HG02884 (cell line): ENCODE measurements at regions not wholly inside any gene's neighbourhood (a gene's known extent, or its start where the extent isn't known, plus 50 kb on each side); places are given as distances from the start of the nearest gene placed in this dataset.

ENCODE experiments used
- ATAC-seq: cut with Tn5 transposase; IDR thresholded peaks from one replicate; pipeline ENCODE4 v1.9.1; 2021; ENCODE audit warnings: mild to moderate bottlenecking, moderate library complexity; ENCODE audit not compliant: unreplicated experiment

- no peak for ATAC-seq
These were observed 554.5 kb upstream of the WWC1 start for GRCh38 chr5:167736992-167737391.

DNA sequence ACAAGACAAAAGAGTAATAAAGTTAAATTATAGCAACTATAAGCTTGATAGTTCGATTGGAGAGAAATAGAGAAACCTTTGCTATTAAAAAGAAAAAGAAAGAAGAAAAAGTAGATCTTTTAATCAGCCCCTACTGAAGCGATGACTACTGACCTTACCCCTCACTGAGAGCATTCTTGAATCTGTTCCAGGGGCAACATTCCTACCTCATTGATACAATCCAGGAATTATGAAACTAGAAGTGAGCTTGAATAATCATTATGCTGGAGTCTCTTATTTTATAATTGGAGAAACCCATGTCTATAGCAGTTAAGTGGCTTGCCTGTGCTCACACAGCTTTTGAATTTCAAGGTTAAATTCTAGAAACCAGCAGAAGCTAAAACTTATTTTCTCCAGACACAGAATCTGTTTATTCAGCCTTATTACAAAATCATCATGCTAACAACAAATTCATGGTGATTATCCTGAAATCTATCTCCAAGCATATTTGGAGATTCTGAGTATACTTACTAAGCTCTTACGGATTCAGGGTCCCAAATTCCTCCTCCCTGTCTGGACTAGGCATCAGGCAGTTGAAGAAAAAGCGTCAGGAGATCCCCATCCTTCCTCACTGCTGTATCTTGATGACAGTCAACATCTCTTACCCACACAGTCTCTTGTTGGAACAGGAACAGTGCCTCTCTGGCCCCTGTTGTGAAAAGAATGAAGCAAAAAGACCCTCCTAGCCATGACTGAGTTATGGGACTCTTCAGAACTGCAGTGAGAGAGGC lies 547.6 kb upstream of the WWC1 start:
- no peak for ATAC-seq

- ATAC-seq: no peak
These were observed 545.6 kb upstream of the WWC1 start for GRCh38 chr5:167745868-167746267.

GRCh38 chr5:167750586-167750985 lies 540.9 kb upstream of the WWC1 start:
- no peak for ATAC-seq

DNA sequence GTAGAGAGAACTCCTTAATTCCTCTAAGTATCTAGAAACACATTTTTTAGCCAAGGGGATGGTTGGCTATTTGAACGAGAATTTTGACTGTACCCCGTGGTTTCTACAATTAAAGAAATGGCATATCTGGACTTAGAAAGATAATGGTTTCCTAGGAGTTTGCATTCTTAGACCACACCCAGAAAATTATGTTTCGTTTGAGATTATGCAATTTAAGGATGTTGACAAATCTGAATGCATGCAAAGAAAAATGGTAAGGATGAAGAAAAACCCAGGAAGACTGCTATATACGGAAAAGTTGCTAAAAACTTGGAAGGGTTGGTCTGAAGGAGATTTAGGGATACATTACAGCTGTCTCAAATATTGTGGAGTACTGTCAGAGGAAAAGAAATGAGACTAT lies 538.5 kb upstream of the WWC1 start:
- no peak for ATAC-seq

- no peak for ATAC-seq
These were observed 537.5 kb upstream of the WWC1 start for GRCh38 chr5:167753725-167754490.

DNA sequence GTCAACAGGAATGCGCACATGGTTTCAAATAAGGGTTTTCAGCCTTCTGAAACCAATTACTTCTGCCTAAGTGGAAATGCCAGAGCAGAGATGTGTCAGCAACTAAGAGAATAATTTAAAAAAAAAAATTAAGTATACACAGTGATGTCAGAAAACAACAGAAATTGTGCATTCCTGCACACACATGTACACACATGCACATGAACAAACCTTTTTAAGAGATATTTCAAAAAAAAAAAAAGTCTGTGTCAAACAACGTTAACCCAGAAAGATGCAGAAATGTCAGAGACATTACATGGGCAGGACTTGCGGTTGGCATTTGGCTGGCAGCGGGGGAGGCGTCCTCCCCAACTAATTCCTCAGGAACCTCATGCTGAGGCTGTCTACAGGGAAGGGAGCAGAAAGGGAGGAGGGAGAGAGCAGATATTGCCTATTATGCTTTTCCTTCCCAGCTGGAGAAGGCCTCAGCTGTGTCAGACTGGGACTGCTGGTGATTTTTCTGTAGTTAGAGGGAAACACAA lies 536.9 kb upstream of the WWC1 start:
- no peak for ATAC-seq

DNA sequence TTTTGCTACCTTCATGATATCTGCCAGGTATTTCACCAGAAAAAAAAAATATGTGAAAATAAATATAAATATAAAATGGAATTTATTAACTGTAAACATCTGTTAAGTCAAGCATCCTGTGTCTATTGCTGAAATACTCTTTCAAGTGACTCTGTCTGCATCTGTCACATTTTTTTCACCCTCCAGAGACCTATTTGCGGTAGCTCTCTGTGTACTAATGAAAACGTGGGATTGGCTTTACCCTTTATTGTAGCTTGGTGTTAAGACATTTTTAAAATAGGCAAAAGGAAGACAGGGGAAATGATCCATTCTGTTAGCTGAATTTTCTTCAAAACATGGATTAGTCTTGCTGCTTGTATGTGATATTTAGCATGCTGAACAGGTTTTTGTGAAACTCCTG lies 536.0 kb upstream of the WWC1 start:
- ATAC-seq: no peak

GRCh38 chr5:167759057-167759821 lies 532.2 kb upstream of the WWC1 start:
- ATAC-seq: no peak

GRCh38 chr5:167763772-167764171 lies 527.7 kb upstream of the WWC1 start:
- ATAC-seq: no peak

- no peak for ATAC-seq
These were observed 526.7 kb upstream of the WWC1 start for GRCh38 chr5:167764641-167765289.

DNA sequence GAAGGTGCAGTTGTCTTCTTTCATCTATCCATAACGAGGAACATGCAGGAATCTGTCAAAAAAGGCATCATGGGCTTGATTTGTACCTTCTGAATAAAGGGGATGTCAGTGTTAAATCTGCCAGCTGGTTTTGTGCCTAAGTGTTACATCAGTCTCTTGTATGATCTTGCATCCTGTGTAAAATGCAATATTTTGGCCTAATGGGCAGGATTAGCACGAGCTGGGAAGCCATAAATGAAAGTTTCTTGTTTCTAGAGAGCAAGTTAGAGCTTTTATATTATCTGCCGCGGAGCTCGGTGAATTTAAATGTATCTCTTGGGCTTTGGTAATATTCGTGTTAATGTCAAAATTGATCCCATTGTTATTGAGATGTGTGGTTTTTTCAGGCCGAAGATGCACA lies 526.1 kb upstream of the WWC1 start:
- no peak for ATAC-seq

GRCh38 chr5:167766957-167767356 lies 524.5 kb upstream of the WWC1 start:
- no peak for ATAC-seq

DNA sequence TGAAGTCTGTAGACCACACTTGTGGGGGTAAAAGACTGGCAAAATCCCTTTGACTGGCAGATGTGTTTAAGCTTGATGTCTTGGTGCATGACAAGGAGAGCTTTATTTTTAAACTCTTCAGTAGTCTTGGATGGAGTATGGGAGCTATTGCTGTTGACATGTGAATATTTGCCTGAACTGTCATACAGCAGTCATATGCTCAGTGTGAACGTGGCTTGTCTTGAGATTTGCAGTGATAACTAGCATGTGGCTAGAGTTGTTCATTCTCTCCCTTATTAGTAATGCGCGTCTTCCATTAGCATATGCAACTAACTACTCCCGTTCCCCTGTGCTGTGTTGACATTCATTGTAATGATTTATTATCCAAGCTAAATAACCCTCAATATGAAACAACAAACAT lies 523.6 kb upstream of the WWC1 start:
- ATAC-seq: no peak

GRCh38 chr5:167769846-167770413 lies 521.5 kb upstream of the WWC1 start:
- ATAC-seq: no peak

DNA sequence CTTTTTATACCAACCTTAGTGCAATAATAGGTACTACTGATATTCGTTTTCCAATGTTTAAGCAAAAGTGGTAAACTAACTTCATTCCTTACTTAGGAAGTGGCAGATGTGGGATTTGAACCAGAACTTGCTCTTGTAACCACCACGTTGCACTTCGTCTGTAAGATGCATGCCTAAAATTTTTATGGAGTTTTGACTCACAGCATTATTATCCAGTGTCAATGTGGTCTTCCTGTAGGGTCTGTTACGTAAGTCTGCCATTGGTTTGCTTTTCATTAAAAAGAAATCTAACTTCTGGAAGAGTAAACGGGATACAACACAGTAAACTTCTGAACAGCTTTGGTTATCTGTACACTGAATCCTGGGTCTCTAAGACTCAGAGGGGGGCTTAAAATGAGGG lies 521.0 kb upstream of the WWC1 start:
- no peak for ATAC-seq

GRCh38 chr5:167771571-167771970 lies 519.9 kb upstream of the WWC1 start:
- ATAC-seq: no peak

DNA sequence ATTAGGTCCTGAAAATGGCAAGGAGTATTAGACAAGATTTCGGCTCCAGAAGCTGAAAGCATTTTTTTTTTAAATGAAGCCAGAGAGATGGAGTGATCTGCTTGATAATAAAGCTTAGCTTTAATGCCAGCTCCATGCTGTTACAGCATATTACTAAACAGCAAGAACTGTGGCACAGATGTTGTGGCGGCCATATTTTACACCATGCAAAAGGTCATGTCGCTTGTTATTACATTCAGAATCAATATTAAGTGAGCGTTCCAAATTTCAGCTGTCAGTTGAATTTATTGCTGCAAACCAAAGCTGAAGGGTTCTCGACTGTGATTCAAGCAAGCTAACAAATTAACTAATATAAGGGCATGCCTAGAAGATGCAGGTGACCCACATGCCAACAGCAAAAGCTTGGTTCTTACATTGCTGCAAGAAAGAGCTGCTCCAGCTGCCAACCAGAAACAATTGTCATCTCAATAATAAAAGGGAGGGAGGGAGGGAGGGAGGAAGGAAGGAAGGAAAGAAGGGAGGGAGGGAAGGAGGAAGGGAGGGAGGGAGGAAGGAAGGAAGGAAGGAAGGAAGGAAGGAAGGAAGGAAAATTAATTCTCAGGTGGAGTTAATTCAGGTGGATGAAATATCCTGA lies 517.7 kb upstream of the WWC1 start:
- no peak for ATAC-seq

DNA sequence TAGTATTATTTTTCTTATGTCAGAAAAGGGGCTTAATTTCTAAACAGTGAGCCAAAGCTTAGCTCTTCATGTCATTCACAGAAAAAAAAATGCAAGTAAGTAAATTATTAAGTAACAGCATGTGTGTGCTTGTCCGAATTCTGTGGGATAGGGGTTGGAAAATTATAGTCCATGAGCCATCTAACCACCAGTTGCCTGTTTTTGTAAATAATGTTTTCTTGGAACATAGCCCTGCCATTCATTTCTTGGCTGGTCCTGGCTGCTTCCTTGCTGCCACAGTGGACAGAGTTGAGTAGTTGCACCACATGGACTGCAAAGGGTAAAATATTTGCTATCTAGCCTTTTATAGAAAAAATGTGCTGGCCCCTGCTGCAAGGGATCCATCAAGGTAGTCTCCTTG lies 513.7 kb upstream of the WWC1 start:
- ATAC-seq: no peak

DNA sequence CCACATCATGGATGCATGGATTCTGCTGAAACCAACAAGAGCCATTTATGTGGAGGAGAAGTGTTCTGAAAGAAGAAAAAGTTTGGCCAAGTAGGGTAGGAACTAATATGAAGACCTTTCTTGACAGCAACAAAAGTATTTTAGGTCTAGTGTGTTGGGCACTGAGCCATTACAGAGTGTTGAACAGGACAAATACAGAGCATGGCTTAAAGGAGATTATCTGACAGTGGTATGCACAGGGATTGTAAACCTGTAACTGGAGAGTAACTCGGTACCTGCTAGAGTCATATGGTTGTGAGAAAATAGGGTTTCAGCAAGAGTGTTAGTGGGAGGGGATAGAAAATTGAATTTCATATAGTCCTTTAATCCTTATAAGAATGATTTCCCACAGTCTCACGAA lies 513.2 kb upstream of the WWC1 start:
- ATAC-seq: no peak
